RCC 7860 (cell line): ENCODE measurements at regions not wholly inside any gene's neighbourhood (a gene's known extent, or its start where the extent isn't known, plus 50 kb on each side); places are given as distances from the start of the nearest gene placed in this dataset.

ENCODE experiments used
- DNase-seq: peaks from one replicate; pipeline ENCODE4 v3.0.0-alpha.2; 2015; ENCODE audit warnings: low spot score
- FAIRE-seq: peaks from 2 replicates; lab custom pipeline; 2012; peaks lifted over from hg19 to GRCh38; lab: Jason Lieb, UNC

GRCh38 chr11:92317222-92317621, 92.6 kb downstream of the FAT3 start:
- no peak for DNase-seq
- FAIRE-seq: no peak

- DNase-seq (no peak), FAIRE-seq (no peak)
Measured at GRCh38 chr11:92317721-92318120, 93.1 kb downstream of the FAT3 start.

- FAIRE-seq (no peak), DNase-seq (no peak)
Measured at GRCh38 chr11:92322225-92322624, 97.6 kb downstream of the FAT3 start.

- DNase-seq: no peak
Measured at GRCh38 chr11:92324890-92325289, 100.3 kb downstream of the FAT3 start.

GRCh38 chr11:92325416-92325815, 100.8 kb downstream of the FAT3 start:
- DNase-seq (no peak), FAIRE-seq (no peak)

More at GRCh38 chr11:92324890-92325289, 100.3 kb downstream of the FAT3 start:
- FAIRE-seq: no peak

- DNase-seq: no peak
- no peak for FAIRE-seq
Measured at GRCh38 chr11:92329137-92329536, 104.5 kb downstream of the FAT3 start.

GRCh38 chr11:92329646-92330045, 105.0 kb downstream of the FAT3 start:
- DNase-seq: no peak
- FAIRE-seq: no peak

- FAIRE-seq: no peak
- DNase-seq: no peak
Measured at GRCh38 chr11:92330114-92330513, 105.5 kb downstream of the FAT3 start.

- no peak for FAIRE-seq
- DNase-seq: no peak
Measured at GRCh38 chr11:92332986-92333385, 108.4 kb downstream of the FAT3 start.

- DNase-seq (no peak), FAIRE-seq (no peak)
Measured at GRCh38 chr11:92340839-92341238, 116.2 kb downstream of the FAT3 start.

GRCh38 chr11:92342034-92342720, 117.6 kb downstream of the FAT3 start:
- no peak for FAIRE-seq

GRCh38 chr11:92342886-92343285, 118.3 kb downstream of the FAT3 start:
- no peak for DNase-seq
- FAIRE-seq: no peak

More at GRCh38 chr11:92342034-92342720, 117.6 kb downstream of the FAT3 start:
- DNase-seq: no peak

- DNase-seq (no peak), FAIRE-seq (no peak)
Measured at GRCh38 chr11:92346220-92346619, 121.6 kb downstream of the FAT3 start.

GRCh38 chr11:92347454-92347853, 122.8 kb downstream of the FAT3 start:
- FAIRE-seq: no peak
- DNase-seq: no peak

GRCh38 chr11:92349486-92350156, 125.0 kb downstream of the FAT3 start:
- FAIRE-seq: no peak
- DNase-seq: no peak

- FAIRE-seq: no peak
- peak; percentile 31 for DNase-seq
Measured at GRCh38 chr11:92357344-92357743, 132.7 kb downstream of the FAT3 start.

GRCh38 chr11:92357841-92358240, 133.2 kb downstream of the FAT3 start:
- FAIRE-seq: no peak
- DNase-seq: no peak

- FAIRE-seq: no peak
- DNase-seq: no peak
Measured at GRCh38 chr11:92361551-92361950, 136.9 kb downstream of the FAT3 start.

GRCh38 chr11:92362989-92363388, 138.4 kb downstream of the FAT3 start:
- DNase-seq (no peak), FAIRE-seq (no peak)

GRCh38 chr11:92364177-92364576, 139.6 kb downstream of the FAT3 start:
- FAIRE-seq (no peak), DNase-seq (no peak)

GRCh38 chr11:92376146-92376599, 151.6 kb downstream of the FAT3 start:
- DNase-seq: no peak
- no peak for FAIRE-seq

GRCh38 chr11:92376680-92377079, 152.1 kb downstream of the FAT3 start:
- FAIRE-seq (no peak), DNase-seq (no peak)
